ENCODE measurements at regions not wholly inside any gene's neighbourhood (a gene's known extent, or its start where the extent isn't known, plus 50 kb on each side); places are given as distances from the start of the nearest gene placed in this dataset.

- TF ChIP-seq CTCF (conservative IDR thresholded peaks at IDR 0.05): no peak
- no peak for TF ChIP-seq EZH2 (IDR thresholded peaks at IDR 0.05; ENCODE audit: low read depth)
Observed at GRCh38 chr3:134707908-134708597, 57.2 kb upstream of the KY start.
